A673 (cell line): ENCODE measurements at regions not wholly inside any gene's neighbourhood (a gene's known extent, or its start where the extent isn't known, plus 50 kb on each side); places are given as distances from the start of the nearest gene placed in this dataset.

Experiments used
- BruUV-seq: library from RNA; stranded (reverse); fragments of 400-500 nt; replicated peaks from 2 replicates; lab custom pipeline; 2021; lab: Mats Ljungman, UMichigan
- CTCF ChIA-PET: fragments of 300-600 bp; sonication (Branson Sonifier 250); formaldehyde crosslinking; loops from one replicate; lab custom pipeline; 2022; ENCODE audit warnings: antibody characterized with exemption; lab: Charles Lee
- POLR2A ChIA-PET: fragments of 300-600 bp; sonication (Branson Sonifier 250); formaldehyde crosslinking; loops from one replicate; lab custom pipeline; 2022; ENCODE audit warnings: antibody characterized with exemption; ENCODE audit not compliant: low non-redundant PET; lab: Charles Lee
- DNase-seq: peaks from one replicate; pipeline ENCODE4 v3.0.0-alpha.2; 2015; ENCODE audit warnings: low spot score
- H3K27ac ChIP-seq: fragments of 200-600 bp; sonication (generic); 2 replicates; pipeline ENCODE4 v1.5.1; 2016; ENCODE audit warnings: mixed run types, low read depth, mild to moderate bottlenecking, mixed read lengths, antibody characterized with exemption, low read length; ENCODE audit not compliant: poor library complexity, severe bottlenecking
- H3K27me3 ChIP-seq: fragments of 200-600 bp; sonication (generic); replicated peaks from 2 replicates; pipeline ENCODE4 v1.6.1; 2017; ENCODE audit warnings: mixed run types, low read depth, mild to moderate bottlenecking, mixed read lengths, antibody characterized with exemption, low read length; ENCODE audit not compliant: insufficient read depth, poor library complexity
- H3K36me3 ChIP-seq: fragments of 200-600 bp; sonication (generic); 2 replicates; pipeline ENCODE4 v1.6.1; 2016; ENCODE audit warnings: mixed run types, mild to moderate bottlenecking, mixed read lengths, antibody characterized with exemption, low read length; ENCODE audit not compliant: insufficient read depth, poor library complexity, severe bottlenecking
- H3K4me1 ChIP-seq: fragments of 200-600 bp; sonication (generic); 2 replicates; pipeline ENCODE4 v1.6.1; 2017; ENCODE audit warnings: mixed run types, mild to moderate bottlenecking, mixed read lengths, antibody characterized with exemption, low read length; ENCODE audit not compliant: insufficient read depth, poor library complexity, severe bottlenecking
- H3K4me3 ChIP-seq: fragments of 200-600 bp; sonication (generic); 2 replicates; pipeline ENCODE4 v1.5.1; 2016; ENCODE audit warnings: low read depth, mixed run types, mild to moderate bottlenecking, mixed read lengths, low read length; ENCODE audit not compliant: poor library complexity, severe bottlenecking
- H3K9me3 ChIP-seq: fragments of 200-600 bp; sonication (generic); 2 replicates; pipeline ENCODE4 v1.6.1; 2016; ENCODE audit warnings: mixed run types, low read depth, mild to moderate bottlenecking, mixed read lengths, antibody characterized with exemption, low read length; ENCODE audit not compliant: poor library complexity, severe bottlenecking
- EZH2 ChIP-seq: fragments of 200-600 bp; sonication (generic); IDR thresholded peaks from 2 replicates; pipeline ENCODE4 v1.6.1; 2017; ENCODE audit warnings: borderline replicate concordance, low read depth, mild to moderate bottlenecking, mixed read lengths, antibody characterized with exemption, low read length; ENCODE audit not compliant: poor library complexity, severe bottlenecking
- intact Hi-C: fragments of 100-400 bp; cut with micrococcal nuclease; formaldehyde crosslinking; loops from one replicate; pipeline ENCODE4 v1.10.0; 2022; ENCODE audit not compliant: unreplicated experiment
- TF ChIP-seq, protein P1 (sequence below): fragments of 300-800, 200-600 bp; sonication (generic); conservative IDR thresholded peaks from 2 replicates; pipeline ENCODE4 v1.5.1; 2017; ENCODE audit warnings: low read depth, mild to moderate bottlenecking, antibody characterized with exemption, low read length, moderate library complexity, mixed read lengths

- no peak overlapping the region for H3K27ac ChIP-seq
- no peaks in the 10 kb centered on the region for H3K4me1 ChIP-seq
- no TSS peak for BruUV-seq
- POLR2A ChIA-PET, result no interaction called here
- H3K4me3 ChIP-seq, result no peak overlapping the region
- intact Hi-C loops, result no loop called here
- CTCF ChIA-PET, result no interaction called here
- H3K27me3 ChIP-seq, result no peaks in the 10 kb centered on the region
- DNase-seq, result no peak
- TF ChIP-seq EZH2, result no peak
- TF ChIP-seq, protein P1, sequence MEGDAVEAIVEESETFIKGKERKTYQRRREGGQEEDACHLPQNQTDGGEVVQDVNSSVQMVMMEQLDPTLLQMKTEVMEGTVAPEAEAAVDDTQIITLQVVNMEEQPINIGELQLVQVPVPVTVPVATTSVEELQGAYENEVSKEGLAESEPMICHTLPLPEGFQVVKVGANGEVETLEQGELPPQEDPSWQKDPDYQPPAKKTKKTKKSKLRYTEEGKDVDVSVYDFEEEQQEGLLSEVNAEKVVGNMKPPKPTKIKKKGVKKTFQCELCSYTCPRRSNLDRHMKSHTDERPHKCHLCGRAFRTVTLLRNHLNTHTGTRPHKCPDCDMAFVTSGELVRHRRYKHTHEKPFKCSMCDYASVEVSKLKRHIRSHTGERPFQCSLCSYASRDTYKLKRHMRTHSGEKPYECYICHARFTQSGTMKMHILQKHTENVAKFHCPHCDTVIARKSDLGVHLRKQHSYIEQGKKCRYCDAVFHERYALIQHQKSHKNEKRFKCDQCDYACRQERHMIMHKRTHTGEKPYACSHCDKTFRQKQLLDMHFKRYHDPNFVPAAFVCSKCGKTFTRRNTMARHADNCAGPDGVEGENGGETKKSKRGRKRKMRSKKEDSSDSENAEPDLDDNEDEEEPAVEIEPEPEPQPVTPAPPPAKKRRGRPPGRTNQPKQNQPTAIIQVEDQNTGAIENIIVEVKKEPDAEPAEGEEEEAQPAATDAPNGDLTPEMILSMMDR, result no peak
- peaks cover 9% of the 10 kb centered on the region for H3K9me3 ChIP-seq
- no peaks in the 10 kb centered on the region for H3K36me3 ChIP-seq
These were observed 286.7 kb upstream of the ZNF462 start for GRCh38 chr9:106576232-106576760.

DNA sequence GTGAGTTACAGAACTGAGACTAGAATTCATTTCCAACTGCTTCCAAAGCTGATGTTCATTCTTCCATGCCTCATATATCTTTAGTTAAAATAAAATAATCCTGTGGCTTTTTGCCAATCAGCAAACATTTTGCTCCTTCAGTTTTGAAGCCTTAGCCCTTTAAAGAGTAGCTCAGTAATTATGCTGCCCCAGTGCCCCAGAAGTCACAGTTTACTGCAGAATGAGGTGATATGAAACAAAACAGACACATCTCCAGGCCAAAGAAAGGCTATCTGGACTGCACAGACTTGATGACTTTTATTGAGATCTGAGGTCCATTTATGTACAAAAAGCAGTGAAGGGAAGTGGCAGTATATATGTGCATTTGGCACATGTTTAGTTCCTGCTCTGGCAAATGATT lies 285.8 kb upstream of the ZNF462 start:
- H3K4me3 ChIP-seq, result no peak overlapping the region
- H3K36me3 ChIP-seq, result no peaks in the 10 kb centered on the region
- no TSS peak for BruUV-seq
- intact Hi-C loops, result no loop called here
- ChIA-PET CTCF (no interaction called here), POLR2A (no interaction called here)
- no peak for DNase-seq
- no peaks in the 10 kb centered on the region for H3K27me3 ChIP-seq
- peaks cover 3% of the 10 kb centered on the region for H3K9me3 ChIP-seq
- no peak overlapping the region for H3K27ac ChIP-seq
- no peaks in the 10 kb centered on the region for H3K4me1 ChIP-seq
- TF ChIP-seq EZH2, result no peak
- TF ChIP-seq, protein P1, result no peak

- no peak for TF ChIP-seq EZH2
- TF ChIP-seq, protein P1, result no peak
- no peaks in the 10 kb centered on the region for H3K36me3 ChIP-seq
- H3K9me3 ChIP-seq, result no peaks in the 10 kb centered on the region
- H3K4me1 ChIP-seq, result no peaks in the 10 kb centered on the region
- DNase-seq, result no peak
- H3K27ac ChIP-seq, result no peak overlapping the region
- POLR2A ChIA-PET, result no interaction called here
- H3K4me3 ChIP-seq, result no peak overlapping the region
- BruUV-seq, result no TSS peak
- CTCF ChIA-PET, result no interaction called here
- intact Hi-C loops, result no loop called here
- no peaks in the 10 kb centered on the region for H3K27me3 ChIP-seq
These were observed 282.4 kb upstream of the ZNF462 start for GRCh38 chr9:106580546-106580945.
